ENCODE measurements at regions not wholly inside any gene's neighbourhood (a gene's known extent, or its start where the extent isn't known, plus 50 kb on each side); places are given as distances from the start of the nearest gene placed in this dataset.

DNA sequence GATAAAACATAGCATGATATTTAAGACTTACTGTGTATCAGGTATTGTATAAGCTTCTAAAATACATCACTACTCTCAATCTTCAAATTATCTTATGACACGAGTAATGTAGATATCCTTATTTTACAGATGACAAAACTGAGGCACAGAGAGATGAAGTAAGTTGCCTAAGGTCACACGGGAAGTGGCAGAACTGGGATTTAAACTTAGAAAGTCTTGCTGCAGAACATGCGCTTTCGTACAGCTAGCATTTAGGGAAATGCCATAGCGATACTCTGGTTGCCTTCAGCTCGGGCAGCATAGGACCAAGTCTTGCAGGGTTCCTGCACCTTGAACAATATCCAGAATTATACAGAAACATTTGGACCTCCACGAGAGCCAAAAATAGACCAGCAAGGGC is 162.4 kb downstream of the BRMS1L start:
- TF ChIP-seq EZH2phosphoT487 (IDR thresholded peaks at IDR 0.05; ENCODE audit: low read depth): no peak
- TF ChIP-seq, protein P1, sequence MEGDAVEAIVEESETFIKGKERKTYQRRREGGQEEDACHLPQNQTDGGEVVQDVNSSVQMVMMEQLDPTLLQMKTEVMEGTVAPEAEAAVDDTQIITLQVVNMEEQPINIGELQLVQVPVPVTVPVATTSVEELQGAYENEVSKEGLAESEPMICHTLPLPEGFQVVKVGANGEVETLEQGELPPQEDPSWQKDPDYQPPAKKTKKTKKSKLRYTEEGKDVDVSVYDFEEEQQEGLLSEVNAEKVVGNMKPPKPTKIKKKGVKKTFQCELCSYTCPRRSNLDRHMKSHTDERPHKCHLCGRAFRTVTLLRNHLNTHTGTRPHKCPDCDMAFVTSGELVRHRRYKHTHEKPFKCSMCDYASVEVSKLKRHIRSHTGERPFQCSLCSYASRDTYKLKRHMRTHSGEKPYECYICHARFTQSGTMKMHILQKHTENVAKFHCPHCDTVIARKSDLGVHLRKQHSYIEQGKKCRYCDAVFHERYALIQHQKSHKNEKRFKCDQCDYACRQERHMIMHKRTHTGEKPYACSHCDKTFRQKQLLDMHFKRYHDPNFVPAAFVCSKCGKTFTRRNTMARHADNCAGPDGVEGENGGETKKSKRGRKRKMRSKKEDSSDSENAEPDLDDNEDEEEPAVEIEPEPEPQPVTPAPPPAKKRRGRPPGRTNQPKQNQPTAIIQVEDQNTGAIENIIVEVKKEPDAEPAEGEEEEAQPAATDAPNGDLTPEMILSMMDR (IDR thresholded peaks at IDR 0.05; ENCODE audit: low read depth, low read length): no peak

DNA sequence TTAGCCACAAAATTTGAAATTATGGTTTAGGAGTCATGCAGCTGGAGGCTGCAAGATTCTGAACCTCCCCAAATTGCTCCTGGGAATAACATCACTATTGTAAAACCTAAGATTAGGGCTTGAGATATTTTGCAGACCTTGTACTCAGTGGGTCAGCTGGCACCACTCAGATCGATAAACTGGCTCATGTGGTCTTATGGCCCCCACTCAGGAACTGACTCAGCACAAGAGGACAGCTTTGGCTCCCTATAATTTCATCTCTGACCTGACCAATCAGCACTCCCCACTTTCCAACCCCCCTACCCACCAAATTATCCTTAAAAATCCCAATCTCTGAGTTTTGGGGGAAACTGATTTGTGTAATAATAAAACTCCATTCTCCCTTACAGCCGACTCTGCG is 161.6 kb downstream of the BRMS1L start:
- Histone ChIP-seq H3K79me2 (ENCODE audit: low read length) (no peaks in the 10 kb centered on the region), H3K4me2 (ENCODE audit: low read length) (no peak overlapping the region), H2AFZ (ENCODE audit: low read depth, low read length) (no peak overlapping the region), H3K27ac (ENCODE audit: low read length) (no peak overlapping the region), H3K27me3 (ENCODE audit: low read depth, low read length) (no peaks in the 10 kb centered on the region), H3K9ac (ENCODE audit: low read length) (no peak overlapping the region), H3K9me3 (ENCODE audit: insufficient read depth, low read length) (no peaks in the 10 kb centered on the region), H3K4me3 (ENCODE audit: low read length) (no peak overlapping the region), H3K4me1 (ENCODE audit: low read length) (peaks cover 19% of the 10 kb centered on the region), H3K36me3 (replicated peaks; ENCODE audit: low read depth, low read length) (no peaks in the 10 kb centered on the region), H4K20me1 (ENCODE audit: insufficient read depth, low read length) (no peaks in the 10 kb centered on the region)
- TF ChIP-seq, protein P1 (IDR thresholded peaks at IDR 0.05; ENCODE audit: low read depth, low read length): no peak

More for the DNA sequence above, 162.4 kb downstream of the BRMS1L start:
- H2AFZ ChIP-seq (ENCODE audit: low read depth, low read length): no peak overlapping the region
- H3K27ac ChIP-seq (ENCODE audit: low read length): no peak overlapping the region
- no peak overlapping the region for H3K4me3 ChIP-seq (ENCODE audit: low read length)
- H3K9me3 ChIP-seq (ENCODE audit: insufficient read depth, low read length): no peaks in the 10 kb centered on the region
- H4K20me1 ChIP-seq (ENCODE audit: insufficient read depth, low read length): no peaks in the 10 kb centered on the region
- H3K36me3 ChIP-seq (replicated peaks; ENCODE audit: low read depth, low read length): no peaks in the 10 kb centered on the region
- no peaks in the 10 kb centered on the region for H3K79me2 ChIP-seq (ENCODE audit: low read length)
- no peak overlapping the region for H3K4me2 ChIP-seq (ENCODE audit: low read length)
- no peak overlapping the region for H3K9ac ChIP-seq (ENCODE audit: low read length)
- H3K4me1 ChIP-seq (ENCODE audit: low read length): peaks cover 19% of the 10 kb centered on the region
- no peaks in the 10 kb centered on the region for H3K27me3 ChIP-seq (ENCODE audit: low read depth, low read length)

DNA sequence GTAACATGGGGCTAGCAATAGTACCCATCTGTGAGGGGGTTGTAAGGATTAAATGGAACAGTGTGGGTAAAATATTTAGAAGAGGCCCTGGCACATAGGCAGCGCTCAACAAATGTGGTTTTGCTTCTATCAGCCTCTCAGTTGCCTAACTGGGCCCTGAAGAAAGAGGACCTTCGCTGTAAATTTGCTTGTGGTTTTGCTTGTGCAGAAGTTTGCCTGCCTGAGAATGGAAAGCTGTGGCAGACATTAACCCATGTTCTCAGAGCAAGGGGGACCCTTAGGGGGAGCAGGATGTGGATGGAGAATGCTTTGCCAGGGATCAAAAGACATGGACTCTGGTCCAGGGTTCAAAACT is 160.1 kb downstream of the BRMS1L start:
- 0 out of 2 replicates have a peak overlapping the region, but pooled peaks have one; percentile 2 for H3K4me3 ChIP-seq (ENCODE audit: low read length)

DNA sequence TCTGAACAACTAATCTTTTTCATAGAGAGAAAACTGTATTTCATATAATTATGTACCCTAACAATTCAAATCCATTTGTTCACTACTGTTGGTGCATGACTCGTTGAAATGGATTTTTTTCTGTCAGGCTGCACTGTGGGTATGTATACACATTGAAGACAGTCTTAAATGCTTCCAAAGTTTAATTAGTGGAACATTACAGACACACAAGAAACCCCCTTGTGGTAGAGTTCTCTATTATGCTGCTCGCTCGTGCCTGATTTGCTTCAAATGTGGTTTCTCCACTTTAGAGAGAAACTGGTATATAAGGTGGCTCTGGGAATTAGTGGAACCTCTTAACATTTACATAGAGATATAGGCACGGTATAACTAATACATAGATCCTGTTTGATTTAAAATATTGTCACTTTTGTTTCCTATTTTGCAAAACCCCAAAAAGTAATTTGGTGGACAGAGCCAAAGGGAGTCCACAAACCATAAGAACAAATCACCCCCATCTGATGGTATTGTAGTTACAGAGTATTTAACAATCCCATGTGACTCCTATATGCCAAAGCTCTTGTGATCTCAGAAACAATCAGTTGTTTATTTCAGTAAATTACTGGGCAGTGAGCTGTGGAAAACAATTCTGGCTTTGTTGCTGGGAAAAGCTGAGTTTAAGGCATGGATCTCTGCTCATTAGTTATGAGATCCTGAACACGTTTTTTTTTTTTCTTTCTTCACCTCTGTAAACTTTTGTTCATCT is 159.5 kb downstream of the BRMS1L start:
- H3K79me2 ChIP-seq (ENCODE audit: low read length): no peaks in the 10 kb centered on the region
- no peaks in the 10 kb centered on the region for H3K9me3 ChIP-seq (ENCODE audit: insufficient read depth, low read length)
- peak overlapping the region; percentile 56 for H3K4me2 ChIP-seq (ENCODE audit: low read length)
- H3K9ac ChIP-seq (ENCODE audit: low read length): peak overlapping the region; percentile 23
- 0 out of 2 replicates have a peak overlapping the region, but pooled peaks have one; percentile 2 for H3K4me3 ChIP-seq (ENCODE audit: low read length)
- no peaks in the 10 kb centered on the region for H4K20me1 ChIP-seq (ENCODE audit: insufficient read depth, low read length)
- H3K27ac ChIP-seq (ENCODE audit: low read length): peak overlapping the region; percentile 32
- no peaks in the 10 kb centered on the region for H3K27me3 ChIP-seq (ENCODE audit: low read depth, low read length)
- TF ChIP-seq, protein P1 (IDR thresholded peaks at IDR 0.05; ENCODE audit: low read depth, low read length): peak; percentile 40
- TF ChIP-seq EZH2phosphoT487 (IDR thresholded peaks at IDR 0.05; ENCODE audit: low read depth): no peak
- H3K4me1 ChIP-seq (ENCODE audit: low read length): peaks cover 19% of the 10 kb centered on the region
- peak overlapping the region; percentile 43 for H2AFZ ChIP-seq (ENCODE audit: low read depth, low read length)
- no peaks in the 10 kb centered on the region for H3K36me3 ChIP-seq (replicated peaks; ENCODE audit: low read depth, low read length)

More for the DNA sequence above, 160.1 kb downstream of the BRMS1L start:
- Histone ChIP-seq H3K4me2 (ENCODE audit: low read length) (peak overlapping the region; percentile 56), H3K4me1 (ENCODE audit: low read length) (peaks cover 19% of the 10 kb centered on the region), H3K27me3 (ENCODE audit: low read depth, low read length) (no peaks in the 10 kb centered on the region), H3K27ac (ENCODE audit: low read length) (peak overlapping the region; percentile 32), H3K36me3 (replicated peaks; ENCODE audit: low read depth, low read length) (no peaks in the 10 kb centered on the region), H3K79me2 (ENCODE audit: low read length) (no peaks in the 10 kb centered on the region), H3K9ac (ENCODE audit: low read length) (peak overlapping the region; percentile 23), H4K20me1 (ENCODE audit: insufficient read depth, low read length) (no peaks in the 10 kb centered on the region), H3K9me3 (ENCODE audit: insufficient read depth, low read length) (no peaks in the 10 kb centered on the region), H2AFZ (ENCODE audit: low read depth, low read length) (peak overlapping the region; percentile 43)
- TF ChIP-seq, protein P1 (IDR thresholded peaks at IDR 0.05; ENCODE audit: low read depth, low read length): no peak; the same call in 1 of the 2 replicates

Data from OCI-LY3 (cell line).